H9 (cell line): ENCODE measurements at regions not wholly inside any gene's neighbourhood (a gene's known extent, or its start where the extent isn't known, plus 50 kb on each side); places are given as distances from the start of the nearest gene placed in this dataset.

Experiments used
- DNase-seq: peaks from one replicate; pipeline ENCODE4 v3.0.0-alpha.2; 2017
- H2AFZ ChIP-seq: one replicate; pipeline ENCODE4 v1.6.1; 2013; ENCODE audit warnings: mild to moderate bottlenecking, low read length, control low read depth, moderate library complexity
- H2AK5ac ChIP-seq: 2 replicates; pipeline ENCODE4 v1.6.1; 2013; ENCODE audit warnings: low read length, control low read depth, mixed read lengths; ENCODE audit not compliant: insufficient read length
- H2BK120ac ChIP-seq: one replicate; pipeline ENCODE4 v1.6.1; 2013; ENCODE audit warnings: low read depth, mild to moderate bottlenecking, low read length, control low read depth, inconsistent platforms; ENCODE audit not compliant: poor library complexity, severe bottlenecking
- H2BK12ac ChIP-seq: 2 replicates; pipeline ENCODE4 v1.6.1; 2013; ENCODE audit warnings: low read length, control low read depth, mixed read lengths, low read depth; ENCODE audit not compliant: insufficient read length
- H2BK15ac ChIP-seq: 2 replicates; pipeline ENCODE4 v1.6.1; 2013; ENCODE audit warnings: low read depth, low read length, control low read depth
- H2BK20ac ChIP-seq: one replicate; pipeline ENCODE4 v1.6.1; 2013; ENCODE audit warnings: low read depth, mild to moderate bottlenecking, low read length, control low read depth, inconsistent platforms; ENCODE audit not compliant: poor library complexity, severe bottlenecking
- H2BK5ac ChIP-seq: 2 replicates; pipeline ENCODE4 v1.6.1; 2013; ENCODE audit warnings: low read length, control low read depth, mixed read lengths; ENCODE audit not compliant: insufficient read length
- H3K14ac ChIP-seq: 2 replicates; pipeline ENCODE4 v1.6.1; 2013; ENCODE audit warnings: low read length, control low read depth; ENCODE audit not compliant: insufficient read depth
- H3K18ac ChIP-seq: 2 replicates; pipeline ENCODE4 v1.6.1; 2013; ENCODE audit warnings: low read depth, mild to moderate bottlenecking, mixed read lengths, low read length, control low read depth; ENCODE audit not compliant: insufficient read length
- H3K23ac ChIP-seq: 2 replicates; pipeline ENCODE4 v1.6.1; 2013; ENCODE audit warnings: low read length, control low read depth, mixed read lengths, low read depth; ENCODE audit not compliant: insufficient read length
- H3K23me2 ChIP-seq: 2 replicates; pipeline ENCODE4 v1.6.1; 2013; ENCODE audit warnings: low read depth, mild to moderate bottlenecking, mixed read lengths, low read length, control low read depth; ENCODE audit not compliant: insufficient read length, poor library complexity, severe bottlenecking
- H3K27ac ChIP-seq: 2 replicates; pipeline ENCODE4 v1.5.1; 2013; ENCODE audit warnings: low read length, control low read depth, mixed read lengths, low read depth; ENCODE audit not compliant: insufficient read length
- H3K27me3 ChIP-seq: 2 replicates; pipeline ENCODE4 v1.6.1; 2013; ENCODE audit warnings: low read length, control low read depth, inconsistent platforms; ENCODE audit not compliant: insufficient read depth
- H3K4ac ChIP-seq: 2 replicates; pipeline ENCODE4 v1.6.1; 2013; ENCODE audit warnings: low read depth, mild to moderate bottlenecking, control low read depth, inconsistent platforms, low read length, moderate library complexity
- H3K4me1 ChIP-seq: 2 replicates; pipeline ENCODE4 v1.6.1; 2013; ENCODE audit warnings: low read length, control low read depth, inconsistent platforms; ENCODE audit not compliant: insufficient read depth
- H3K4me2 ChIP-seq: 2 replicates; pipeline ENCODE4 v1.6.1; 2013; ENCODE audit warnings: low read length, control low read depth, mixed read lengths; ENCODE audit not compliant: insufficient read length, insufficient read depth
- H3K56ac ChIP-seq: 2 replicates; pipeline ENCODE4 v1.6.1; 2013; ENCODE audit warnings: low read depth, mild to moderate bottlenecking, mixed read lengths, low read length, control low read depth; ENCODE audit not compliant: insufficient read length
- H3K79me1 ChIP-seq: 2 replicates; pipeline ENCODE4 v1.6.1; 2013; ENCODE audit warnings: low read depth, mild to moderate bottlenecking, moderate library complexity, low read length, control low read depth, inconsistent platforms; ENCODE audit not compliant: insufficient read depth, poor library complexity, severe bottlenecking
- H3K79me2 ChIP-seq: 2 replicates; pipeline ENCODE4 v1.6.1; 2013; ENCODE audit warnings: low read length, control low read depth, inconsistent platforms; ENCODE audit not compliant: insufficient read depth
- H3K9ac ChIP-seq: 2 replicates; pipeline ENCODE4 v1.6.1; 2013; ENCODE audit warnings: low read length, control low read depth, mixed read lengths; ENCODE audit not compliant: insufficient read length; ENCODE audit errors: extremely low read depth
- H3K9me3 ChIP-seq: one replicate; pipeline ENCODE4 v1.6.1; 2013; ENCODE audit warnings: low read depth, low read length, inconsistent platforms; ENCODE audit not compliant: control insufficient read depth
- H3T11ph ChIP-seq: one replicate; pipeline ENCODE4 v1.6.1; 2013; ENCODE audit warnings: mild to moderate bottlenecking, low read length, control low read depth, inconsistent platforms
- H4K20me1 ChIP-seq: one replicate; pipeline ENCODE4 v1.6.1; 2013; ENCODE audit not compliant: control insufficient read depth, insufficient read length, insufficient read depth
- H4K5ac ChIP-seq: 2 replicates; pipeline ENCODE4 v1.6.1; 2013; ENCODE audit warnings: low read depth, mild to moderate bottlenecking, mixed read lengths, low read length, control low read depth; ENCODE audit not compliant: insufficient read length
- H4K8ac ChIP-seq: replicated peaks from 2 replicates; pipeline ENCODE4 v1.6.1; 2013; ENCODE audit warnings: low read length, control low read depth, mixed read lengths, low read depth; ENCODE audit not compliant: insufficient read length
- H4K91ac ChIP-seq: 2 replicates; pipeline ENCODE4 v1.6.1; 2013; ENCODE audit warnings: low read depth, mild to moderate bottlenecking, moderate library complexity, mixed read lengths, low read length, control low read depth; ENCODE audit not compliant: insufficient read length
- H3K27ac Mint-ChIP-seq, 3 experiments: 2 replicates in 2 of 3; 3 replicates in 1 of 3; pipeline ENCODE4 v1.8.0; 2020 to 2021; ENCODE audit warnings: mixed read lengths in 3 of 3, mild to moderate bottlenecking in 1 of 3, moderate library complexity in 1 of 3
- H3K27me3 Mint-ChIP-seq: 2 replicates; pipeline ENCODE4 v1.8.0; 2021; ENCODE audit warnings: low read depth, mild to moderate bottlenecking, moderate library complexity, mixed read lengths
- H3K36me3 Mint-ChIP-seq, 3 experiments: 2 replicates in 2 of 3; 3 replicates in 1 of 3; pipeline ENCODE4 v1.8.0; 2020 to 2021; ENCODE audit warnings: low read depth in 3 of 3, mixed read lengths in 3 of 3; ENCODE audit not compliant: insufficient read depth in 1 of 3
- H3K4me1 Mint-ChIP-seq, 2 experiments: 2 replicates each; pipeline ENCODE4 v1.8.0; 2020; ENCODE audit warnings: mixed read lengths in 2 of 2
- H3K4me3 Mint-ChIP-seq, 2 experiments: 2 replicates in 1 of 2; 3 replicates in 1 of 2; pipeline ENCODE4 v1.8.0; 2020 to 2021; ENCODE audit warnings: mild to moderate bottlenecking in 2 of 2, mixed read lengths in 2 of 2, moderate library complexity in 1 of 2
- H3K9me3 Mint-ChIP-seq, 2 experiments: 2 replicates in 1 of 2; 3 replicates in 1 of 2; pipeline ENCODE4 v1.8.0; 2020; ENCODE audit warnings: mild to moderate bottlenecking in 2 of 2, mixed read lengths in 2 of 2, moderate library complexity in 1 of 2
- CTCF ChIP-seq: fragments of 200-600 bp; sonication (generic); conservative IDR thresholded peaks from 3 replicates; pipeline ENCODE4 v1.8.0; 2021; ENCODE audit warnings: antibody characterized with exemption, mild to moderate bottlenecking
- WGBS: extraction: QIAGEN DNeasy Blood & Tissue Kit; methylation state at CpG from one replicate; pipeline ENCODE4 v1.1.7; 2013; ENCODE audit warnings: missing lambda C conversion rate, low lambda C conversion rate, mixed read lengths; ENCODE audit not compliant: insufficient read length; ENCODE audit errors: extremely low coverage; 5-methylcytosine and 5-hydroxymethylcytosine counted together

- Histone ChIP-seq H3K56ac (no peak overlapping the region), H3K27ac (no peak overlapping the region), H2BK120ac (no peak overlapping the region), H2BK12ac (no peak overlapping the region), H2BK20ac (no peak overlapping the region), H3K9ac (no peak overlapping the region), H3K4ac (no peak overlapping the region), H2AK5ac (no peak overlapping the region), H4K8ac (no peak overlapping the region), H3K14ac (no peak overlapping the region), H3K9me3 (no peaks in the 10 kb centered on the region), H3K23me2 (no peaks in the 10 kb centered on the region), H2AFZ (no peak overlapping the region), H3K79me2 (no peaks in the 10 kb centered on the region), H3K27me3 (no peaks in the 10 kb centered on the region), H3K4me1 (no peaks in the 10 kb centered on the region), H3K79me1 (no peaks in the 10 kb centered on the region), H2BK15ac (no peak overlapping the region), H3K4me2 (no peak overlapping the region), H2BK5ac (no peak overlapping the region), H3K18ac (no peak overlapping the region), H4K91ac (no peak overlapping the region), H4K20me1 (no peaks in the 10 kb centered on the region), H4K5ac (no peak overlapping the region), H3K23ac (no peak overlapping the region), H3T11ph (no peak overlapping the region)
- Mint-ChIP-seq H3K36me3 (no peaks in the 10 kb centered on the region), H3K27ac (no peak overlapping the region), H3K4me3 (no peak overlapping the region), H3K27me3 (no peaks in the 10 kb centered on the region), H3K4me1 (peaks cover 7 to 10% of the 10 kb centered on the region in 2 experiments), H3K9me3 (no peaks in the 10 kb centered on the region)
- no CpG with 5 or more reads among the region's 3 CpGs for WGBS
- DNase-seq = no peak
- no peak for TF ChIP-seq CTCF
Observed at GRCh38 chr18:40673150-40673549, 1281.9 kb upstream of the PIK3C3 start.
